Osteocyte (in vitro differentiated cells): ENCODE measurements at regions not wholly inside any gene's neighbourhood (a gene's known extent, or its start where the extent isn't known, plus 50 kb on each side); places are given as distances from the start of the nearest gene placed in this dataset.

Experiments
- DNase-seq: peaks from one replicate; pipeline ENCODE4 v3.0.0; 2021; ENCODE audit warnings: mixed read lengths; ENCODE audit not compliant: unreplicated experiment; ENCODE audit errors: extremely low spot score
- H3K27ac Mint-ChIP-seq: one replicate; pipeline ENCODE4 v1.8.0; 2021; ENCODE audit warnings: mild to moderate bottlenecking, mixed read lengths; ENCODE audit not compliant: unreplicated experiment
- H3K27me3 Mint-ChIP-seq: one replicate; pipeline ENCODE4 v1.8.0; 2021; ENCODE audit warnings: mixed read lengths; ENCODE audit not compliant: unreplicated experiment
- H3K36me3 Mint-ChIP-seq: one replicate; pipeline ENCODE4 v1.8.0; 2021; ENCODE audit warnings: mixed read lengths; ENCODE audit not compliant: unreplicated experiment
- H3K4me1 Mint-ChIP-seq: one replicate; pipeline ENCODE4 v1.8.0; 2021; ENCODE audit warnings: mixed read lengths; ENCODE audit not compliant: unreplicated experiment
- H3K4me3 Mint-ChIP-seq: one replicate; pipeline ENCODE4 v1.8.0; 2021; ENCODE audit warnings: mild to moderate bottlenecking, moderate library complexity, mixed read lengths; ENCODE audit not compliant: unreplicated experiment
- H3K9me3 Mint-ChIP-seq: one replicate; pipeline ENCODE4 v1.8.0; 2021; ENCODE audit warnings: mixed read lengths; ENCODE audit not compliant: unreplicated experiment
- TF ChIP-seq, protein P1 (sequence below): fragments of 200-600 bp; sonication (generic); IDR thresholded peaks from 2 replicates; pipeline ENCODE4 v1.5.0; 2021; ENCODE audit warnings: antibody characterized with exemption, mild to moderate bottlenecking, moderate library complexity

DNA sequence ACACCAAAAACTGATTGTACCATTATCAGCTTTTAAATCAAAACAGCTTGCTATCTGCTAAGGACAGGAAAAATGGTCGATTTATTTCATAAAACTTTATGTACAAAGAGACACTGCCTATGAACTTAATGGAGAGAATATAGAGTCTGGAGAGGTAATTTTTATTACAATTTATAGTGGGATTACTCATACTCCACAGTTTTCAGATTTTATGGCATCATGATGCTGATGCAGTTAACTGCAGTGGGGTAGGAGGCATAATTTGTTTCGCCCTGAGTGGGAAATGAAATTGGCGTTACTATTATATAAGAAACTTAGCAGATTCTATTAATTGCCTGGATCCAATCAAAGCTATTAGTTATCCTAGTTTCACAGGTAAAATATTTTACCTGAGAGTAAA lies 301.4 kb downstream of the KLF12 start:
- Mint-ChIP-seq H3K27ac (no peak overlapping the region), H3K36me3 (no peaks in the 10 kb centered on the region), H3K27me3 (no peaks in the 10 kb centered on the region), H3K9me3 (no peaks in the 10 kb centered on the region), H3K4me3 (no peak overlapping the region), H3K4me1 (peaks cover 9% of the 10 kb centered on the region)
- TF ChIP-seq, protein P1, sequence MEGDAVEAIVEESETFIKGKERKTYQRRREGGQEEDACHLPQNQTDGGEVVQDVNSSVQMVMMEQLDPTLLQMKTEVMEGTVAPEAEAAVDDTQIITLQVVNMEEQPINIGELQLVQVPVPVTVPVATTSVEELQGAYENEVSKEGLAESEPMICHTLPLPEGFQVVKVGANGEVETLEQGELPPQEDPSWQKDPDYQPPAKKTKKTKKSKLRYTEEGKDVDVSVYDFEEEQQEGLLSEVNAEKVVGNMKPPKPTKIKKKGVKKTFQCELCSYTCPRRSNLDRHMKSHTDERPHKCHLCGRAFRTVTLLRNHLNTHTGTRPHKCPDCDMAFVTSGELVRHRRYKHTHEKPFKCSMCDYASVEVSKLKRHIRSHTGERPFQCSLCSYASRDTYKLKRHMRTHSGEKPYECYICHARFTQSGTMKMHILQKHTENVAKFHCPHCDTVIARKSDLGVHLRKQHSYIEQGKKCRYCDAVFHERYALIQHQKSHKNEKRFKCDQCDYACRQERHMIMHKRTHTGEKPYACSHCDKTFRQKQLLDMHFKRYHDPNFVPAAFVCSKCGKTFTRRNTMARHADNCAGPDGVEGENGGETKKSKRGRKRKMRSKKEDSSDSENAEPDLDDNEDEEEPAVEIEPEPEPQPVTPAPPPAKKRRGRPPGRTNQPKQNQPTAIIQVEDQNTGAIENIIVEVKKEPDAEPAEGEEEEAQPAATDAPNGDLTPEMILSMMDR = no peak
- no peak for DNase-seq

DNA sequence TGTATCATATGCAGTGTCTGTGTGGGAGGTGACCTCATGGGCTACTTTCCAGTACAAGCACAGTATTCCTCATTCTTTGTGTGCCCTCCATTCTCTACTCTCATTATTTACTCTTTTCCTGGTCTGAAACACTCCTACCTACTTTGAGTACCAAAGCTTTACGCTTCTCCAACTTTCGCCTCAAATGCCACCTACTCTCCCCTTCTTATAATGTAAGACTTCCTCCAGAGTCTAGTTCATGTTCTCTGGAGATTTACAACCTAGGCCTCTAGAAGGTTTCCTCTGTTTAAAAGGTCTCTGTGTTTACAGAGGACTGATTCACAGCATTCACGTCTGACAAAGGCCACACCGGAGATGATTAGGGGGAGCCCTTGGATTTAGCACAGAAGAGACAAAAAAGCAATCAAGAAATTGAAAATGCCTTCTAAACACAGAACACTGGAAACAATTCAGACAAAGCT lies 302.0 kb downstream of the KLF12 start:
- TF ChIP-seq, protein P1 = no peak
- Mint-ChIP-seq H3K9me3 (no peaks in the 10 kb centered on the region), H3K27me3 (no peaks in the 10 kb centered on the region), H3K4me1 (peaks cover 9% of the 10 kb centered on the region), H3K36me3 (no peaks in the 10 kb centered on the region), H3K4me3 (no peak overlapping the region), H3K27ac (peak overlapping the region; percentile 1)
- no peak for DNase-seq

DNA sequence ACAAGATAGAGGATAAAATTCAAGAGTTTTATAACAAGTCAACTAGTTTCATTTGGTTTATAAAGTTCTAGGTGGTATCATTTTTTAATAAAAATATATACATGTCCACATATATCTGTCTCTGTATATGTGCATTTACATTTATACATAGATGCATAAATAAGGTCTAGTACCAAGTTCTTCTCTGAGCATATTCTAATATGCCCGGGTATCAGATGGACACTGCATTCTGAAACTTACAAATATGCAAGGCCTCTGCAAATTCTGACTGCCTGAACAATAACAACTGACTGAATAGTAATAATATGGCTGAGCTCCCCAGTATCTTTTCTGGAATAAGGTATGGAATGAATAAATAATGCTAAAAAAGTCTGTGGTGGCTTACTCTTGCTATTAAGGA lies 304.8 kb downstream of the KLF12 start:
- Mint-ChIP-seq H3K36me3 (no peaks in the 10 kb centered on the region), H3K4me1 (peaks cover 9% of the 10 kb centered on the region), H3K27ac (no peak overlapping the region), H3K27me3 (no peaks in the 10 kb centered on the region), H3K4me3 (no peak overlapping the region), H3K9me3 (peaks cover 3% of the 10 kb centered on the region)
- no peak for DNase-seq
- TF ChIP-seq, protein P1 = no peak

DNA sequence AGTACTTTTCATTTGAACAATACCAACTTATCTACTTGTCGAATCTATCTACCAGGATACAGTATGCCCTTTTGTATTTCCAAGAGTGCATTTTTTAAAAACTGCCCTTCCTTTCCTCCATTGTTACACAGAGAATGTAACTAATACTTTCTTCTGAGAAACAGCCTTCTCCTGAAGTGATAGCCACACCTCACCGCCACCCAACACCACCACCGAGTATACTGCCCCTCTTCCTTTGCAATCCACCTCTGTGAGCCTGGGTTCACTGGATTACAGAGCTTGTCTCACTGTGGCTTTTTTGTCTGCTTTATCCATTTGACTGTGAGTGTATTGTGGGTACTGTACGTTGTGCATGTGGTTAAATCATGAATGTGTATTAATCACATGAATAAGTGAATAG lies 305.4 kb downstream of the KLF12 start:
- Mint-ChIP-seq H3K4me1 (peaks cover 9% of the 10 kb centered on the region), H3K27ac (no peak overlapping the region), H3K27me3 (no peaks in the 10 kb centered on the region), H3K9me3 (peaks cover 3% of the 10 kb centered on the region), H3K36me3 (no peaks in the 10 kb centered on the region), H3K4me3 (no peak overlapping the region)
- TF ChIP-seq, protein P1 = no peak
- DNase-seq = no peak

DNA sequence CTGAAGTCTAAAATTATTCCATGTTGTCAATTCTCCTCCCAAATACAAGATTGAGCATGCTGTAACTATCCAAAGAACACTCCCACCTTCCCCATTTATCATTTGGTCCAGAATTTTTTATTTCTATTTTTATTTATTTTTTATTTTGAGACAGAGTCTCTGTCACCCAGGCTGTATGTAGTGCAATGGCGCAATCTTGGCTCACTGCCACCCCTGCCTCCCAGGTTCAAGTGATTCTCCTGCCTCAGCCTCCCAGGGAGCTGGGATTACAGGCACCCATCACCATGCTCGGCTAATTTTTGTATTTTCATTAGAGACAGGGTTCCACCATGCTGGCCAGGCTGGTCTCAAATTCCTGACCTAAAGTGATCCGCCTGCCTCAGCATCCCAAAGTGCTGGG lies 306.8 kb downstream of the KLF12 start:
- no peaks in the 10 kb centered on the region for H3K36me3 Mint-ChIP-seq
- no peak for DNase-seq
- TF ChIP-seq, protein P1 = no peak

More for the DNA sequence above, 306.8 kb downstream of the KLF12 start:
- Mint-ChIP-seq H3K9me3 (peaks cover 3% of the 10 kb centered on the region), H3K27ac (no peak overlapping the region), H3K4me1 (peaks cover 8% of the 10 kb centered on the region), H3K4me3 (no peak overlapping the region), H3K27me3 (no peaks in the 10 kb centered on the region)
